GM19043 (cell line): ENCODE measurements at regions not wholly inside any gene's neighbourhood (a gene's known extent, or its start where the extent isn't known, plus 50 kb on each side); places are given as distances from the start of the nearest gene placed in this dataset.
A peak's percentile ranks its signal among the peaks of the same experiment; 100 is the strongest.

ENCODE experiments used
- ATAC-seq: cut with Tn5 transposase; IDR thresholded peaks from one replicate; pipeline ENCODE4 v1.9.1; 2021; ENCODE audit warnings: low read depth; ENCODE audit not compliant: unreplicated experiment

GRCh38 chr6:15781890-15782289 is 119.1 kb upstream of the DTNBP1 start:
- no peak for ATAC-seq

DNA sequence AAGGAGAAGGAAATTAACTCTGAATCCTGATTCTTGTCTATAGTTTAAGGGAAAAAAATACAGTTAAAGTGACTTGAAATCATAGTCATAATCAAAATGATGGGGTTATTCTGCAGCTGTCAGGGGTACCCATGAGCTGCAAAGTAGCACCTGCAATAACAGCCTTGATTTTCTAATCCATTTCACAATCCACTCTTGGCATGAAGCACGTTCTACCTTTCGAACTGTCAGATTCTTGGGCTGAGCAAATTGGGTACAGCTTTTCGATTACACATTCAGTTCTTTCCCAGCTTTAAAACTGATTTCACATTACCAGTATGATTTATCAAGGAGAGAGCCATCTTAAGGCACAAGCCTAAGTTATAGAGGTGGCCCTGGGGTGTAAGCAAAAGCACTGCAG is 118.5 kb upstream of the DTNBP1 start:
- no peak for ATAC-seq

DNA sequence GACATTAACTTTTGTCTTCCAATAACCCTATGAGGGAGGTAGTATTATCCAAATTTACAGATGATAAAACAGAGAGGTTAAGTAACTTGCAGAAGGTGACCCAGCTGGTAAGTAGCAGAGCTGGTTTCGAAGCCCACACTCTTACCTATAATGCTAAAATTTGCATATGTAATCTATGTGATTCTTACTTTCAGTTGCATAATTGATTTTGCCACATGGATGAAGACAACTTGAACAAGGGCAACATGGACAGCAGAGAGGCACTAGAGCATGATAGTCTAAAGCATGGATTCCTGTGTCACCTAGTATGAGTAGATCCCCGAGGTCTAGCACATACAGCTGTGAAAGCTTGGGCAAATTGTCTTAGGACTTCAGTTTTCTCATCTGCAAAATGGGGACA is 117.6 kb upstream of the DTNBP1 start:
- no peak for ATAC-seq

- ATAC-seq, result no peak
These were observed 116.9 kb upstream of the DTNBP1 start for GRCh38 chr6:15779726-15780125.

DNA sequence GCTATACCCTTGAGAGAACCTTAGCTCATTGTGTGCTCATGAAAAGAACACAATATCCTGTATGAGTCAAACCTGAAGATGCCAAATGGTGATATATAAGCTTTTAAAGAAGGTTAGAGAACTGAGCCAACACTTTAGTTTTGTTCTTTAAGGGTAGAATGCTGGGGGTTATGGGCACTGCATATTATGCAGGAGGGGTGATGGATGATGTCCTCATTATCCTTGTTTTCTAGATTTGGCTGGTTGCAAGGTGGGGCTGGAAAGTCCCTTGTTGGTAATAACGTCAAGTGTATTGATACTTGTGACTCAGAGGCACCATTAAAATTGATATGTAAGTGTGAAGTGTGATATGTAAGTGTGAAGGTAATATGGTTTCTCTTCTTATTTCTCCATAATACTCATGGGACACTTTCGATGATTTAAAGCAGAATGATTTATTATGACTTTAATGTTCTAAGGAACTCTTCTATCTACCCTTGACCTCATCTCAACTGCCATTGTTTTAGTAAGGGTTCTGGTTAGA is 113.7 kb upstream of the DTNBP1 start:
- peak; percentile 72 for ATAC-seq

GRCh38 chr6:15775741-15776140 is 112.9 kb upstream of the DTNBP1 start:
- no peak for ATAC-seq

GRCh38 chr6:15775076-15775634 is 112.3 kb upstream of the DTNBP1 start:
- ATAC-seq, result no peak

- no peak for ATAC-seq
These were observed 111.1 kb upstream of the DTNBP1 start for GRCh38 chr6:15773806-15774410.

- peak; percentile 53 for ATAC-seq
These were observed 107.7 kb upstream of the DTNBP1 start for GRCh38 chr6:15770347-15771143.

- no peak for ATAC-seq
These were observed 106.7 kb upstream of the DTNBP1 start for GRCh38 chr6:15769511-15770018.

- ATAC-seq, result no peak
These were observed 106.2 kb upstream of the DTNBP1 start for GRCh38 chr6:15768999-15769398.

GRCh38 chr6:15763837-15764236 is 101.0 kb upstream of the DTNBP1 start:
- ATAC-seq, result no peak

- ATAC-seq, result no peak
These were observed 100.5 kb upstream of the DTNBP1 start for GRCh38 chr6:15763364-15763763.

DNA sequence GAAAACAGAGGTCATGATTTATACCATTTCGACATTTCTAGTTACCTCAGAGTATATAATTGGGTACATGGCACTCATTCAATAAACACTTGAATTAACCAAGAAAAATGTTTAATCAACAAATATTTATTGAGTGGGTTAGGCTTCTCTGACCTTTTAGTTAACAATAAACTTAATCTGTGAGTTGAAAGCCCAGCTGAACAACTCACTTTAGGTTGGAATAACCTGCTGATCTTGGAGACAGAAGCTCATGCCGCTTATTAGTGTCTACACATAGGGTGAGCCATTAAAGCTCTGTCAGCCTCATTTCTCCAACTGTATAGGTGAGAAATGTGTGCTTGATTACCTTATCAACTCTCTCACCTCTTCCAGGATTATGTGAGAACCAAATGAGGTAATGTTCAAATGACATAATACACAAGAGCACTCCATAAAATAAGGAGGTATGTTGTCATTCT is 98.2 kb upstream of the DTNBP1 start:
- no peak for ATAC-seq

- ATAC-seq, result no peak
These were observed 95.9 kb upstream of the DTNBP1 start for GRCh38 chr6:15758631-15759215.

DNA sequence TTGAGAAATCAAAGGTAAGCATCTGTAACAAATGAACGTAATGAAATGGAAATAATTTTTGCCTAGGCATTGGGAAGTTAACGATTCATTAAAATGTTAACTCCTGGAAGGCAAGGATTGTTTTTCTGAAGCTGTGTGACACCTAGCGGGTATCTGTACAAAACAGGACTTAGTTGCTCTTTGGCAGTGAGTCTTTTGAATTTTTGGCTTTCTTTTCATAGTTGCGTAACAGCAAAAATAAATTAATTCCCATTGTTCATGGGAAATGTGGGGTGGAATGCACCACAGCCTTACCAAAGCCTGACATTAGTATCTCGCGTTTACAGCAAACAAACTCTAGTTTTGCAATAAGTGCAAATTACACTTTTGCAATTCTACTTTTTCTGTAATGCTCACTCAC is 92.7 kb upstream of the DTNBP1 start:
- no peak for ATAC-seq

GRCh38 chr6:15754706-15755079 is 91.9 kb upstream of the DTNBP1 start:
- ATAC-seq, result no peak

- no peak for ATAC-seq
These were observed 91.3 kb upstream of the DTNBP1 start for GRCh38 chr6:15754035-15754705.

GRCh38 chr6:15752820-15753219 is 90.0 kb upstream of the DTNBP1 start:
- no peak for ATAC-seq

- no peak for ATAC-seq
These were observed 89.0 kb upstream of the DTNBP1 start for GRCh38 chr6:15751721-15752350.
